NCI-H2081 (cell line): ENCODE measurements at regions not wholly inside any gene's neighbourhood (a gene's known extent, or its start where the extent isn't known, plus 50 kb on each side); places are given as distances from the start of the nearest gene placed in this dataset.
A peak's percentile ranks its signal among the peaks of the same experiment; 100 is the strongest.
"Not testable (repeated sequence)": the region's sequence is repeated elsewhere in the genome, so short reads cannot be mapped to it uniquely, and the experiment has no call there.

Source experiments
- DNase-seq, 2 experiments: peaks; one replicate each; lab custom pipeline; 2025; lab: John Stamatoyannopoulos, UW

DNA sequence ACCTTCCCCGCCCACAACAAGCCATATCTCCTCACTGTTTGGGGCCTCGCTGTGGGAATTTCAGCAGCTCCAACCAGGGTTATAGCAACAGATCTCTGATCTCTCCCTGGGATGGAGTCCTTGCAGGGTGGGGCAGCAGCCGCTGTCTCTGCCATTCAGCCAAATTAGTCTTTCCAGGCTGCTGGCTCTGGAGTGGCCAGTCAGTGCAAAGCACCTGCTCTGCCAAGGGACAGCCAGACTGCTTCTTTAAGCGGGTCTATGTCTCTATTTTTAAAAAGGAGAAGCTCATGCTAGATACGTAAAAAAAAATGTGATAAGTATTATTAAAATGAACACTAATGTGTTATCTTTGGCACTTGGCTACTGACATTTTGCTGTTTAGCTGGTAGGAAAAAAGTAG lies 380.2 kb downstream of the CDH10 start:
- DNase-seq = no peak

DNA sequence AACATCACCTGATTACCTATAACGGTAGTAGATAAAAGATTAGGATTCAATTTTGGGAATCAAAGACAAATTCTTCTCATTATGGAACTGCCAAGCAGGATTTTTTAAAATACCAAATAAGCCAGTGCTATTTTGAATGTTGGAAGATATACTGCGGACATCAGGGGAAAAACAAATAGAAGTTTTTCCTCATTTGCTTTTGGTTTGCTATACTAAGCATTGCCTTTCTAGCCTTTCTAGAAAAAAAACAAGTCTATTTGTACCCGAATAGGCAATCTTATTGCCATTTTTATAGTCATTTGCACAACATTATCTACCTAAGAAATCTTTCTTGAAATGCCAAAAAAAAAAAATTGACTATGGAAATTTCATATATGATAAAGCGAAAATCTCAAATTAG lies 379.5 kb downstream of the CDH10 start:
- DNase-seq = no peak

DNA sequence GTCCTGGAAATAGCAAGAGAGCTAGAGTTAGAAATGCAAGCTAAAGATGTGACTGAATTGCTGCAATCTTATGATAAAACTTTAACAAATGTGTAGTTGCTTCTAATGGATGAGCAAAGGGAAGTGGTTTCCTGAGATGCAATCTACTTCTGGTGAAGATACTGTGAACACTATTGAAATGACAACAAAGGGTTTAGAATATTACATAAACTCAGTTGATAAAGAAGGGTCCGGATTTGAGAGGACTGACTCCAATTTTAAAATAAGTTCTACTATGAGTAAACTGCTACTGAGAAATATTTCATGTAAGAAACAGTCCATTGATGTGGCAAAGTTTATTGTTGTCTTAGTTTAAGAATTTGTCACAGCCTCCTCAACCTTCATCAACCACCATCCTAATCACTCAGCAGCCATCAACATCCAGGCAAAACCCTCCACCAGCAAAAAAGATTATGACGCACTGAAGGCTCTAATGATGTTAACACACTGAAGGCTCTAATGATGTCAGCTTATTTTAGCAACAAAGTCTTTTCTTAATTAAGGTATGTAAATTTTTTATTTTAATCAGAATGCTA lies 376.2 kb downstream of the CDH10 start:
- DNase-seq = no peak

DNA sequence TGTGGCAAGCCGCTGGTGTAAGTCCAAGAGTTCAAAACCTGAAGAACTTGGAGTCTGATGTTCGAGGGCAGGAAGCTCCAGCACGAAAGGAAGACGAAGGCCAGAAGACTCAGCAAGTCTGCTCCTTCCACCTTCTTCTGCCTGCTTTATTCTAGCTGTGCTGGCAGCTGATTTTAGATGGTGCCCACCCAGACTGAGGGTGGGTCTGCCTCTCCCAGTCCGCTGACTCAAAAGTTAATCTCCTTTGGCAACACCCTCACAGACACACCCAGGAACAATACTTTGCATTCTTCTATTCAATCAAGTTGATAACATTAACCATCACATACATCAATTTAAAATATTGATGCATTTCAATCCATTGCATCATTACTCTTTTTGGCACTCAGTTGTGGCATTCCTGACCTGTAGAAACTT lies 373.1 kb downstream of the CDH10 start:
- DNase-seq = not testable (repeated sequence)

DNA sequence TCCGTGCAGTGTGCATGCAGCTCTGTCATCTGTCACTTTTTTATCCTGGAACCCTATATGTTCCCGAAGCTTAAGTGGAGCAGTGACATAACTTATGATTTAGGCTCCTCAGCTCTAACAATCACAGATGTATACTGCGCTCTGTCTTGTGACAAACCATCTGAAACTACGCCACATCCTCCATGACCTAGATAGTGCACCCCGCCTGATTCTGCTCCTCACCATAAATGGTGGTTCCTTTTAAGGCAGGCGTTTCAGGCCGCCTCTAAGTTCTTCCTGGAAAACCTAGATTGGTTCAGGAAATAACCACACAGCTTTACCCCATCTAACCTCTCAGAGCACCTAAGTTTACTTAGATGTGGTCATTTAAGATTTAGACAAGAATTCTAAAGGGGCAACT lies 372.0 kb downstream of the CDH10 start:
- no peak for DNase-seq

DNA sequence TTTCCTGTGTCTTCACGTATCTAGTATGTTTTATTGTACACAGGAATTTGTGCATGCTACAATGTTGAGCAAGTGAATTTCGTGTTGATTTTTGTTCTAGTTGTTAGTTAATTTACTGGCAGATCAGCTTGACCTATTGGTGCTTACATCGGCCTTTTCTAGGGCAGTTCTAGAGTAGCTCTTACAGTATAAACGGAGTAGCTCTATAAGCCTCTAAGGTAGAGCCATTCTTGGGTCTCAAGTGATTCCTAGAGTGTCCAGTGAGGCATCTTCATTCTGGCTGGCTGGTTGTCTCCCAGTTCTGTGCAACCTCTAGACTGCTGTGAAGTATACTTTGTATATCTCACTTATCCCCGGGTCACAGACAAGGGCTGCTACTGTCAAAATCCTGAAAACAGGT lies 364.6 kb downstream of the CDH10 start:
- no peak for DNase-seq

DNA sequence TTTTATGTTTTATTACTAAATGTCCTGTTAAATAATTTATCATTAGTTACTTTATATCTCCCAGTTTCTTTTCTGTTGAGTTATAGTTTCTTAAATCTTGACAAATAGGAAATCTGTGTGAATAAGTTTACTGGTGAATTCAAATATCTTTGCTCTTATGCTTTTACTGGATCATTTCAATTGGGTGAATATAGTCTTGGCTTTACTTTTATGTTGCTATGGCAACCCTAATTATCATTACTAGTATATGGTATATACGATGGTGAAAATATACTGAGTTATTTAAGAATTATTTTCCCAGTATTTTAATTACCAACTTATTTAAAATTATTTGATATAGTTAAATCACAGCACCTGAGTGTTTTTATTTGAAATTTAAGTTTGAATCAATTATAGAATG lies 363.0 kb downstream of the CDH10 start:
- no peak for DNase-seq

DNA sequence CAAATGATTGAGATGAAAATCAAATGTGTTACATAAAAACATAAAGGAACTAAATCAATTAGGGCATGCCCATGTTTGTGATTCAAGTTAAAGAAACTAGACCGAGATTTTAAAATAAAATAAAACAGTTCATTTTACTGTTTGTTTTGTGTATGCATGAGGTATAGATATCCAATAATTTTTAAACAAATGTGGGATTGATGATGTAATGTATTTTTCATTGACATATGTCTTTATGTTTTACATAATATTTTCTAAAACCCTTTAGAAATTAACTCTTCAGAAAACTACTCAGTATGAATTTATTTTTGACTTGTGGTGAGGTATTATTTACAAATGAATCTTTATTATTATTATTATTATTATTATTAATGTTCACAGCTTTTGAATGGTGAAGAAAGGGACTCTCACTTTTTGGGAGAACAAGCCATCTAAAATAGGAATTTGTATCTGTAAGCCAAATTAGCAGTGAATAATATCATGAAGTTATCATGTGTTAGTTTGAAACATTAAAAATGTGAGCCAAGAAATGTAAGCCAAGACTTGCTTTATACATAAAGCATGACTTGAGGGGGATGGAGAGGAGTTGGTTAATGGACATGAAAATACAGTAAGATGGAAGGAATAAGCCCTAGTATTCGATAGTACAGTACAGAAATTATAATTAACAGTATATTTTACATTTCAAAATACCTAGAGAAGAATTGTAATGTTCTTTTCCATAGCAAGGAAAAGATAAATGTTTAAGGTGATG lies 355.0 kb downstream of the CDH10 start:
- DNase-seq = no peak

DNA sequence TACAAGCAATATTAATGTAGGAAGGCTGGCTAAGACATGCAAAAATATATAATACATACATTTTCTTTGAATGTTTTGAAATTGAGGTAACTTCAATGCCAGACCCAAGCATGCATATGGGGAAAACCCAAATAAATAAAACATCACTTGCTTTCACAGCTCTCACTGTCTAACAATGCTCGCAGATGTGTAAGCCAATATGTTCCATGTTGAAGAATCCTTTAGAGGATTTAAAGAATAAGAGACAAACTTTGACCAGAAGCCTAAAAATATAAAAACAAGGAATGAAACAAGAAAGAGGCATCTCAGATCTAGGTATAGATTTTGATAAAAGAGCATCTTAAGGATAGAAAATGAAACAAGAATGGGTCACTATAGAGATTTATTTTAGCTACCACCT lies 354.2 kb downstream of the CDH10 start:
- DNase-seq = no peak

DNA sequence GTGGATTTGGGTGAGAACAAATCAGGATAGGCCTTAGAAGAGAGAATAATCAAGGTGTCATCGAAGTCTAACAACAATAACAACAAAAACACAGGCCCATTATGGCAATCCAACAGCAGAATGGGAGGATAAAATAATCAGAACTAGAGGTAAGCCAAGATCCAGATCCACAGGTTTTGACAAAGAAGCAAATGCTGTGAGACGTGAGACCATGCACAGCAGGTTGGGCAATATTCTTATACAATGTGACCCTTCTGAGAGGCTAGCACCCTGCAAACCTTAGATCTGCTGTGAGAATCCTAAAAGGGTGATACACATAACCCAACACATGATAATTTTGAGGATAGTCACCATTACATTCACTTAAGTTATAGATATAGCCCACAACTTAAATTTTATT lies 352.9 kb downstream of the CDH10 start:
- no peak for DNase-seq

DNA sequence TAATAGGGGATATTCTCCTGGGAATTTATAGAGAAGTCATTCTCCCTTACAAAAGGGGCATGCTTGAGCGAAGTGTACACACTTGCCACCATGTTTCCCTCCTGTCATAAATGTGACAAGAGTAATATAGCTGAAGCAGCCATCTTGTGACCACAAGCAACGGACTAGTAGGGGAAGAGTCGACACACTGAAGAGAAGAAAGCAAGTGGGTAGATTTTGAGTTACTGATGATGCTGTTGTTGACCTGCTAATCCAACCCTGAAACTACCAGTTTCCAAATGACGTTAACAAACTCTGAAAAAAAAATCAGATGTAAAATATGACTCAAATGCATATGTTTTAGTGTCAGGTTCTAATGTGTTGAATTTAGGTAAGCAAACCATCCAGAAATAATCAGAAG lies 350.4 kb downstream of the CDH10 start:
- DNase-seq = no peak

DNA sequence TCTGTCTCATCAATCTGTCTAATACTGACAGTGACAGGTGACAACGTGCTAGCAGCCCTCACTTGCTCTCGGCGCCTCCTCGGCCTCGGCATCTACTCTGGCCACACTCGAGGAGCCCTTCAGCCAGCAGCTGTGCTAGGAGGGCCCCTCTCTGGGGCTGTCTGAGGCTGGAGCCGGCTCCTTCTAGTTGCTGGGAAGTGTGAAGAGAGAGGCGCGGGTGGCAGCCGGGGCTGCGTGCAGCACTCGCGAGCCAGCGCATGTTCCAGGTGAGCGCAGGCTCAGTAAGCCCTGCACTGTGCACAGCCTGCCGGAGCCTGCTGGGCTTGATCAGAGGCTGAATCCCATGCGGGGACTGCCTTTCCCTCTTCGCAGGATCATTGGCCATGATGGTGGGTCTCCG lies 330.7 kb downstream of the CDH10 start:
- DNase-seq = no peak

DNA sequence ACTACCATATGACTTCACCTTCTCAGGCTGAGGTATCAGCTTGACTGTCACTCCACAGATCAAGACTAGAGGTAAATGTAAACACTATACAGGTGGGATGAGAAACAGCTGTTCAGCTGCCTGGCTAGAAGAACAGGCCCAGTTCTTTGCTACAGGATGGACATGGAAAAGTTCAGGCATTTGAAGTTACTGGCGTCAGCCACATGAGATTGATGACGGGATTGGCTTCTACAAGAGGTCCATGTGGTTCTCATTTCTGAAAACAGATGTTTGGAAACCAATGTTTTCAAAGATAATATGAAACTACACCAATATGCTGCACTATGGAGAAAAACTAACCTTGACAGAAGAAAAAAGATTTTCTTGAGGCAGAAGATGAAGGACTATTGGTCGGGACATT lies 324.1 kb downstream of the CDH10 start:
- no peak for DNase-seq

DNA sequence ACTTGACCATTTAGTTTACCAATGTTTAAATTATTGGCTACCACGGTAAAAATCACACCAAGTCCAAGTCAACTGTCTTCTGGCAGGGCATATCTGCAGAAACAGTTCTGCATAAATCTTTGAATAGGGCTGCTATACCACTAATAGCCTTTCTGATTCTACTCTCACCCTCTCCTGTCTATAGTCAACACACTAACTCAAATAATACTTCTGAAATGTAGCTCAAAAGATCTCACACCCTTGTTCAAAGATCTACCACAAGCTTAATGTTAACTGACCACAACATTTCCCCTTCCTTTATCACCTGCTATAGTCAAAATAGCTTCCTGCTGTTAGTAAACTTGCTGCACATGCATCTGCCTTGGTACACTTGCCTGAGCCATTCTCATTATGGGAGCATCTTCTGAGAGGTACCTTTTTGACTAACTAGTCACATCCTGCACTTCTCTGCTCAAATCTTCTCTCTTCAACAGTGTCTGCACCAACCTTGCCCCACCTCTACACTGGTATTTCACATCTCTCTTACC lies 319.4 kb downstream of the CDH10 start:
- DNase-seq = no peak

DNA sequence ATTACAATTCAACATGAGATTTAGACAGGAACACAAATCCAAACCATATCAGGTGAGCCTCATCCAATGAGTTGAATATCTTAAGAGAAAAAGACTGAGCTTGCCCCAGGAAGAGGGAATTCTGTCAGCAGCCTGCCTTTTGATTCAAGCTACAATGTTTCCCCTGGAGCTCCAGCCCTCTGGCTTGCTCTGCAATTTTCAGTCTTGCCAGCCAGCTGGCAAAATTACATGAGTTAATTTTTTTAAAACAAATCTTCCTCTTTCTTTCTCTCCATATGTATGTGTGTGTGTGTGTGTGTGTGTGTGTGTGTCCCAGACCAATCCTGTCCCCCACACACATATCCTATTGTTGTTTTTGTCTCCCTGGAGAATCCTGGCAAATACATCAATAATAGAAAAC lies 313.2 kb downstream of the CDH10 start:
- no peak for DNase-seq

DNA sequence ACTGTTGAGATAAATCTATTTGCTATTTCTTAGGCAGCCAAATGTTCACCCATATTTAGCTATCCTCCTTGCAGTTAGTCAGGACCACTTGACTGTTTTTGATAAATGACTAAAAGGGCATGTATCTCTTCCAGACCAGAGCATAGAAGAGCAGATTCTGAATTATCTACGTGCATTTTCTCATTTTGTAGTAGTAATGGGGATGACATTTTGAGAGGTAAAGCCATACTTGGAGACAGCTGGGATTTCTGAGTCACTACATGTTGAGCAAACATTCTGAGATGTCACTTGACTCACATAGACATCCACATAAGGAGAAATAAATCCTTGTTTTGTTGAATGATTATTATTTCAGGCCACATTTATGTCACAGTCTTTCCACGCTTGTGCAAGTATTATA lies 297.6 kb downstream of the CDH10 start:
- no peak for DNase-seq

DNA sequence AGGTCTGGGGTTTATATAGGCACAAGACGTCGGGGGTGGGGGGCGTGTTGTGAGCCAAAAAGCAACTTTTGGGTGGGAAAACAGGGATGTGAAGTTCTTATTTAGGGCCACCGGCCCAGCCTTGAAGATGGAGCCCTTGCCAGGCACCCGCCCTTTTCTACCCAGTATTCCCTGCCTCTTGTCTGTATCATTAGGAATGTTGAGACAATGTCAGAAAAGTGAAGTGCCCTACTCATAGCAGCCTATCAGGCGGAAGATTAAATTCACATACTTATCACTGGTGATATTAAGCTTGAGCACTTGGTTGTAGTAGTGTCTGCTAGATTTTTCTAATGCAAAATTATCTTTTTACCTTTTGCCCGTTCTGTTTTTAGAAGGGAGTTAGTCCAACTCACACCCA lies 293.5 kb downstream of the CDH10 start:
- DNase-seq = no peak

DNA sequence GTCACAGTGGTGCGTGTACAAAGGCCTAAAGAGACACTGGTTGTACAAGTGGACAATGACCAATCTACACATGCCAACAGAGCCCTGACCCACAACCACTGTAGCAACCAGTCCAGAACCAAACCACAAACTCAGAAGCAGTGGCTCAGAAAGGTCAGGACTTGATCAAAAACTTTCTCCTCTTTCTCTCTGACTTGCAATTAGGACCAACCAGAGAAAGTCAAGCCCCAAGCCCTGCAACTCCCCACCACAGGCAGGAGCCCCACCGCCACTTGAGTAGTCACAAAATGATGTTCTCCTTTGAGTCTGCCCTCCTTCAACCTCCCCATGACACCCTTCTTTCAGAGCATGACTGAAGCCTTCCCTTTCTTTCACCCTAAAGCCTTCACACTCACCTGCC lies 291.8 kb downstream of the CDH10 start:
- no peak for DNase-seq

DNA sequence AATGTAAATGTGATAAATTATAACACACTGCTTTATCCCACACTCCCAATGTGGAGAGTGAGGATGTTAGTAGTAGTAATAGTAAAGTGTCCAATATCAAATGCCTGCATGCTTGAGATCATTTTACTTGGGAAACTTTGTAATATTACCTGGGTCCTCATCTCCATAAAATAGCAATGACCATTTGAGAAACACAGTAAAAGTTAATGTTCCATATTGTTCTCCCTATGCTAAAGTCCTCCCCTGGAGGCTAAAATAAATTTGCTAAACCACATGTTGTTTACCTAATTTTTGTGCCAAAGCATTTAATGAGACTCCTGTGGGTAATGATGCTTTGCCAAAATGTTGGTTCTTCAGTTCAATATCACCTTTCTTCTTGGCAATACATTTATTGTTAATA lies 291.2 kb downstream of the CDH10 start:
- DNase-seq = peak; percentile 59 to 93

DNA sequence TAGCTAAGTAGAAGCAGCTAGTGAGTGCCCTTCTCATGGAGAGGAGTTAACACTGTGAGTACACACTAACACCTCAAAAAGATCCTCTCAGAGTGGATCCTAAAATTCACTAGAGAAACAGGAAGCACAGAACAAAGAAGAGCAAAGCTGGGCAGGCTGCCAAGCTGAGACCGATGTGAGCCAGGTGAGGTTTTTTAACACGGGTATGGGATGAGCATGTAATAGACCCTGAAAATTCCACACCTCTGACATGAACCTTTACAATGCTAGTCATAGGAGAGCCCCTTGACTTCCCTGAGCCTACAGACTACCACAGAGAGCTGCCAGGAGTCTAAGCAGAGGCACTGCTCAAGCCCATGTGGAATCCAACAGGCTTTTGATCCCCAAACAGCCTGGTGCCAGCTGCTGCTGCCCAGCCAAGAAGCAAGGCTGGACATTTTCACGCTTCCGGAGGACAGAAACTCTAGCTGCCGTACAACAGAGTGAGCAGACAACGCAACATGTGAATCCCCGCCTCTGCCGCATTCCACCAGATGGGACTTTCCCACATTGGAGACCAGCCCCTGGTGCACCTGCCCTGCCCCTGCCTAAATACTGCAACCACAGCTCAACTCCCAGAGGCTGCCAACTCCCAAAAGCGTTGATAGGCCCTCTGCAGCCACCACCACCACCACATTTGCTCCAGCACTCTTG lies 280.8 kb downstream of the CDH10 start:
- DNase-seq = peak; percentile 86 to 94

DNA sequence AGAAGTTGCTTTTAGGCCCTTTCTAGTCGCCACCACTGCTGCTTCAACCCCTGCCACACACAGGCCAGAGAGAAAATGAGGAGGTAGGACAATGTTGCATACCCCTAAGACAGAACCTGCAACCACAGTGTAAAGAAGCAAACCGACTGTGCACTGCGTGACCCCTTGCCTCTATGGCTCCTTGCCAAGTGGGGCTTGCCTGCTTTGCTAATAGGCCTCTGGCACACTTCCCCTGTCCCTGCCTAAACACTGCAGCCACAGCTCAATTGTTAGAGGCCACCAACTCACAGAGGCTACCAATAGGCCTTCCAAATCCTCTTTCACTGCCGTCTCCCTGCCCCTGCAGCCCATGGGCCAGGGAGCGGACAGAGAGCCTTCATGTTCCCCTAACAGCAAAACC lies 280.1 kb downstream of the CDH10 start:
- DNase-seq = peak; percentile 23 to 62

DNA sequence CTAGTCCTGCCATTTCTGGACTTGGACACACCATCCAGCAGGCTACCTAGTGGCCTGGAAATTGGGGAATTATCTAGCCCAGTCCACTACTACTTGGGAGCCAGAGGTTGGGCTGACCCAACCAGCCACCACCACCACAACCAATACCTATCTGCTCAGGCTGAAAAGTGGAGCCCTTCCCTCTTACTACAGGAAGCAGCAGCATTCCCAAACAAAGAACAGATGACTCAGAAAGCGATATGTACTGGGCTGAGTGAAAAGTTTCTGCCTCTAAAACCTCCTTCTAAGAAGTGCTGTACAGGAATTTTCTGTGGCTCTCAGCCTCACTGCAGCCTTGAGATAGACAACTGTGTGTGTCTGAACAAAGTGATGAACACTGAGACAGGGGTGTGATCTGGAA lies 279.4 kb downstream of the CDH10 start:
- DNase-seq = no peak

DNA sequence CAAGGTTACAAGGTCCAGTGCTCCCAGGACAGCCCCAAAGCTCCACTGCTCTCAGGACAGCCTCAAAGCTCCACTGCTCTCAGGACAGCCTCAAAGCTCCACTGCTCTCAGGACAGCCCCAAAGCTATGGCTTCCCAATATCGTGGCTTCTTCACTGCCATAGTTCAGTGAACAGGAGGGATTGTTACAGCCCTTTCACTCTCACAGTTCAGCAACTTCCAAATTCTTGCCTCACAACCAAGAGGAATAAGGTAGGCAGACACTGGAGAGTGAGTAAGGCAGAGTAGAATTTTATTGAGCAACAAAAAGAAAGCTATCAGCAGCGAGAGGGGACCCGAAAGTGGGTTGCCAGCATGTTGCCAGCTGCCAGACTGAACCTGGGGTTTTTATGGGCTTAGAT lies 277.6 kb downstream of the CDH10 start:
- no peak for DNase-seq
